Activated CD4-positive, alpha-beta T cell treated with anti-CD3 and anti-CD28 coated beads, Interleukin-2, amount 10 ng/mL, durations not matched to agents 24 days and 14 days (primary cell): ENCODE measurements at regions not wholly inside any gene's neighbourhood (a gene's known extent, or its start where the extent isn't known, plus 50 kb on each side); places are given as distances from the start of the nearest gene placed in this dataset.

Experiments used
- DNase-seq: peaks from one replicate; pipeline ENCODE4 v3.0.0; 2022
- H3K27ac Mint-ChIP-seq: one replicate; pipeline ENCODE4 v1.8.0; 2022; ENCODE audit warnings: mild to moderate bottlenecking, mixed read lengths
- H3K27me3 Mint-ChIP-seq: one replicate; pipeline ENCODE4 v1.8.0; 2022; ENCODE audit warnings: mixed read lengths
- H3K36me3 Mint-ChIP-seq: one replicate; pipeline ENCODE4 v1.8.0; 2022; ENCODE audit warnings: low read depth, mild to moderate bottlenecking, mixed read lengths
- H3K4me1 Mint-ChIP-seq: one replicate; pipeline ENCODE4 v1.8.0; 2021; ENCODE audit warnings: mixed read lengths
- H3K4me3 Mint-ChIP-seq: one replicate; pipeline ENCODE4 v1.8.0; 2022; ENCODE audit warnings: mild to moderate bottlenecking, moderate library complexity, mixed read lengths
- H3K9me3 Mint-ChIP-seq: one replicate; pipeline ENCODE4 v1.8.0; 2021; ENCODE audit warnings: mixed read lengths
- intact Hi-C: fragments of 100-400 bp; cut with micrococcal nuclease; formaldehyde crosslinking; loops from one replicate; pipeline ENCODE4 v1.15.1; 2023

GRCh38 chr19:29364224-29364726 lies 151.3 kb upstream of the UQCRFS1 start:
- H3K4me1 Mint-ChIP-seq = no peaks in the 10 kb centered on the region
- no peaks in the 10 kb centered on the region for H3K9me3 Mint-ChIP-seq
- H3K27ac Mint-ChIP-seq = no peak overlapping the region
- H3K27me3 Mint-ChIP-seq = peaks cover 24% of the 10 kb centered on the region
- H3K36me3 Mint-ChIP-seq = no peaks in the 10 kb centered on the region
- intact Hi-C loops = no loop called here
- H3K4me3 Mint-ChIP-seq = no peak overlapping the region
- DNase-seq = peak; percentile 36

GRCh38 chr19:29364999-29365398 lies 152.0 kb upstream of the UQCRFS1 start:
- no peaks in the 10 kb centered on the region for H3K36me3 Mint-ChIP-seq
- H3K4me1 Mint-ChIP-seq = no peaks in the 10 kb centered on the region
- H3K27me3 Mint-ChIP-seq = peaks cover 24% of the 10 kb centered on the region
- intact Hi-C loops = no loop called here
- H3K27ac Mint-ChIP-seq = no peak overlapping the region
- no peak overlapping the region for H3K4me3 Mint-ChIP-seq
- no peaks in the 10 kb centered on the region for H3K9me3 Mint-ChIP-seq
- no peak for DNase-seq

GRCh38 chr19:29365836-29366417 lies 153.0 kb upstream of the UQCRFS1 start:
- Mint-ChIP-seq H3K27ac (no peak overlapping the region), H3K9me3 (no peaks in the 10 kb centered on the region)

DNA sequence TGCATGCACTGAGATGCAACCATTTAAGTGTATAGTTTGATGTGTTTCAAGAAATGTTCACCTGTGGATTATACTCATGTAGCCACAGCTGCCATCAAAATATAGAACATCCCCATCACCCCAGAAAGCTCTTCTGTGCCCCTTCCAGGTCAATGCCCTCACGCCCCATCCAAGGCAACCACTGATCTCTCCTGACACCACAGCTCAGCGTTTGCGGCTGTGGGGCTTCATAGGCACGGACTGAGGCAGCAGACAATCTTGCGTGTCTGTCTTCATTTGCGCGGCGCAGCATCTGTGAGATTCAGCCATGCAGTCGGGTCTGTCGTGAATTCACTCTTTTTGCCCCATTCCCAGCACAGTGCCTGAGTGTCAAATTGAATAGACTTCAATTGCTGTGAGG lies 153.8 kb upstream of the UQCRFS1 start:
- intact Hi-C loops = no loop called here
- Mint-ChIP-seq H3K4me1 (no peaks in the 10 kb centered on the region), H3K9me3 (no peaks in the 10 kb centered on the region), H3K27me3 (peaks cover 24% of the 10 kb centered on the region), H3K36me3 (no peaks in the 10 kb centered on the region), H3K27ac (no peak overlapping the region), H3K4me3 (no peak overlapping the region)
- peak; percentile 34 for DNase-seq

More at GRCh38 chr19:29365836-29366417, 153.0 kb upstream of the UQCRFS1 start:
- Mint-ChIP-seq H3K4me1 (no peaks in the 10 kb centered on the region), H3K4me3 (no peak overlapping the region), H3K36me3 (no peaks in the 10 kb centered on the region), H3K27me3 (peaks cover 24% of the 10 kb centered on the region)
- intact Hi-C loops = no loop called here
- peak; percentile 34 for DNase-seq

DNA sequence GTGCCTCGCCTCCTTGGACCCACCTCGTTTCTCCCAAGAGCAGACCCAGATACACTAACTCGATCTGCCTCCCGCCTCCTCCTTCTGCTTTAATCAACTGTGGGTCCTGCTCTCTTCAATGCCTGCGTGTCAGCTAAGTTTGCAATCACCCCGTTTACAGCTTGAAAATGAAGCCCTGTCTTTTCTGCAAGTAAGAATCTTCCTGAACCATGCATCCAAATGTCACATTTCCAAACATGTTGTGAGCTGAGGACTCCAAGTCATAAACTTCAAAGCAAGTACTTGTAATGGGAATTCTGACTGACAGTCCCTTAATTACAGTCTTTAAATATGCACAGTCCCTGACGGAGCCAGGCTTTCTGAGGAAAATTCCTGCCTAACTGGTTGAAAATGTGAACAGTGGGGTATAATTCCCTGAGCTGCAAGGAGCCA lies 154.9 kb upstream of the UQCRFS1 start:
- DNase-seq = no peak
- no peaks in the 10 kb centered on the region for H3K4me1 Mint-ChIP-seq

DNA sequence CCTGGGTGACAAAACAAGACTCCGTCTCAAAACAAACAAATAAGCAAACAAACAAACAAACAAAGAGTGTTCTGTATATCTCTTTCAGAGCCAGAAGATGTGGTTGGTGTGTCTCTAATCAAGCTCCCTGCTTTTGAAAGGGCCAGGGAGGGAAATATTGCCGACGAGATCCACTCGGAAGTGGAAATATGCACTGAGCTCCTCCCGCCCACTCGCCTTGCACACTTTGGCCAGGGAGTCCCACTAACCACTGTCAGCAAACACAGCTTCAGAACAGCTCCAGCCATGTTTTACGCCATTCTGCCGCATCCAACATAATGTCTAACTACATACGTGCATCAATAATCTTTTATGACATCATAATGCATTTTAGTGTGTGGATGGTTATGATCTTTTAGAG lies 155.5 kb upstream of the VSTM2B start:
- Mint-ChIP-seq H3K9me3 (no peaks in the 10 kb centered on the region), H3K4me3 (no peak overlapping the region), H3K27me3 (peaks cover 16% of the 10 kb centered on the region), H3K27ac (no peak overlapping the region), H3K4me1 (no peaks in the 10 kb centered on the region), H3K36me3 (no peaks in the 10 kb centered on the region)
- peak; percentile 32 for DNase-seq
- intact Hi-C loops = no loop called here

More for the DNA sequence above, 154.9 kb upstream of the UQCRFS1 start:
- Mint-ChIP-seq H3K27ac (no peak overlapping the region), H3K27me3 (peaks cover 24% of the 10 kb centered on the region), H3K4me3 (no peak overlapping the region), H3K9me3 (no peaks in the 10 kb centered on the region), H3K36me3 (no peaks in the 10 kb centered on the region)
- intact Hi-C loops = no loop called here

DNA sequence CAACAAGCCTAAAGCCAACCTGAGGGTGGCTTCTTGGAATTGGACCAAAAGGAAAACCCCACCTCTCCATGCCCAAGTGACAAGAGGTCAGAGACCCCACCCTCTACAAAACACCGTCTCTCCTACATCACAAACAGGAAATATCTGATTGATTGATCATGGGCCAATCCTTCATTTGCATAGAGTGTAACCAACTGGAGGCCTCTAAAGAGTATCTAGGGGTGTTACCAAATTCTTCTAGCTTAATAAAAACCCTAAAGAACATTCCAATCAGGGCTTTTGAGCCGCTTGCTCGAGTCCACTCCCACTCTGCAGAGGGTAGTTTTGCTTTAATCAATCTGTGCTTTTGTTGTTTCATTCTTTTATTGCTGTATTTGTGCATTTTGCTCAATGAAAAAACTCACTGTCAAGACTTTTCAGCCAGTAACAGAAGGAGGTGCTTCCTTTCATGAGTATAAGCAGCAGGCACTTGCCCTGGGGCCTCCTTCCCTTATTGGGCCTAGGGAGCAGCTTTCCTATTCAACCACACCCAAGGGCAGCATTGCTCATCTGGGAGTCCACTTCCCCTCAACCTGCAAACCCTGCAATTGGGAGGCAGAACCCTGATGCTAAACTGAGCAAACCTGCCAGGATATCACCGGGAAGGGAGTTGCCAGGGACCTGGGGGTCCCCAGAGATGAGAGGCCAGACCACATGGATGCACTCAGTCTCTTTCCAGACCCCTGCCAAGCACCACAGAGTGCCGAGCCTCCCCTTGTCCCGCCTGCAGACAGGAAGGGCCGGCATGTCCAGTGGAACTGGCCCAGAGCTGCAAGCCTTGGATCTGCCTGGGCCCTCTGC lies 154.3 kb upstream of the VSTM2B start:
- no peak overlapping the region for H3K4me3 Mint-ChIP-seq
- no peaks in the 10 kb centered on the region for H3K4me1 Mint-ChIP-seq
- H3K27me3 Mint-ChIP-seq = peaks cover 10% of the 10 kb centered on the region
- no peaks in the 10 kb centered on the region for H3K9me3 Mint-ChIP-seq
- no peaks in the 10 kb centered on the region for H3K36me3 Mint-ChIP-seq
- no peak for DNase-seq
- intact Hi-C loops = no loop called here
- H3K27ac Mint-ChIP-seq = no peak overlapping the region

- H3K27ac Mint-ChIP-seq = no peak overlapping the region
- no peaks in the 10 kb centered on the region for H3K9me3 Mint-ChIP-seq
- no peak overlapping the region for H3K4me3 Mint-ChIP-seq
- intact Hi-C loops = no loop called here
- H3K36me3 Mint-ChIP-seq = no peaks in the 10 kb centered on the region
- no peak for DNase-seq
- peaks cover 8% of the 10 kb centered on the region for H3K27me3 Mint-ChIP-seq
- no peaks in the 10 kb centered on the region for H3K4me1 Mint-ChIP-seq
Measured at GRCh38 chr19:29372091-29372415, 153.7 kb upstream of the VSTM2B start.

DNA sequence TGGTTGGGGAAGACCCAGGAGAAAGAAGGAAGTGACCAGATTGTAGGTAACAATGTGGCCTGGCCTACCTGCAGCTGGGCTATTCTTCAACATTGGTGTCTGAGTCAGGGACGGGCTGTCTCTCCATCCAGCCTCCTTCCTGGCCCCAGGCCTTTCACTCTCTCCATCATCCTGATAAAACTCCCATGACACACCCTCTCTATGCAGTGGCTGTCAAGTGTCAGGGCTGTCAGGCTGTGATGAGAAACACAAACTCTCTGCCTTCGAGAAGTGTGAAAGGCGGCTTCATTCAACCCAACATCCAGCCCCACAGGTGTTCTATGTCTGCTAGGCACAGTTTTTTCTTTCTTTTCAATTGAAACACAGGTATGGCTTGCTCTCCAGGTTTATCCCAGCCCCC lies 153.3 kb upstream of the VSTM2B start:
- intact Hi-C loops = no loop called here

GRCh38 chr19:29372921-29373797 lies 152.6 kb upstream of the VSTM2B start:
- Mint-ChIP-seq H3K9me3 (no peaks in the 10 kb centered on the region), H3K27me3 (peaks cover 7% of the 10 kb centered on the region), H3K36me3 (no peaks in the 10 kb centered on the region), H3K27ac (no peak overlapping the region), H3K4me3 (no peak overlapping the region), H3K4me1 (no peaks in the 10 kb centered on the region)
- DNase-seq = peak; percentile 41
- intact Hi-C loops = no loop called here

More for the DNA sequence above, 153.3 kb upstream of the VSTM2B start:
- Mint-ChIP-seq H3K4me1 (no peaks in the 10 kb centered on the region), H3K27ac (no peak overlapping the region), H3K36me3 (no peaks in the 10 kb centered on the region), H3K9me3 (no peaks in the 10 kb centered on the region), H3K4me3 (no peak overlapping the region), H3K27me3 (peaks cover 9% of the 10 kb centered on the region)
- DNase-seq = no peak

DNA sequence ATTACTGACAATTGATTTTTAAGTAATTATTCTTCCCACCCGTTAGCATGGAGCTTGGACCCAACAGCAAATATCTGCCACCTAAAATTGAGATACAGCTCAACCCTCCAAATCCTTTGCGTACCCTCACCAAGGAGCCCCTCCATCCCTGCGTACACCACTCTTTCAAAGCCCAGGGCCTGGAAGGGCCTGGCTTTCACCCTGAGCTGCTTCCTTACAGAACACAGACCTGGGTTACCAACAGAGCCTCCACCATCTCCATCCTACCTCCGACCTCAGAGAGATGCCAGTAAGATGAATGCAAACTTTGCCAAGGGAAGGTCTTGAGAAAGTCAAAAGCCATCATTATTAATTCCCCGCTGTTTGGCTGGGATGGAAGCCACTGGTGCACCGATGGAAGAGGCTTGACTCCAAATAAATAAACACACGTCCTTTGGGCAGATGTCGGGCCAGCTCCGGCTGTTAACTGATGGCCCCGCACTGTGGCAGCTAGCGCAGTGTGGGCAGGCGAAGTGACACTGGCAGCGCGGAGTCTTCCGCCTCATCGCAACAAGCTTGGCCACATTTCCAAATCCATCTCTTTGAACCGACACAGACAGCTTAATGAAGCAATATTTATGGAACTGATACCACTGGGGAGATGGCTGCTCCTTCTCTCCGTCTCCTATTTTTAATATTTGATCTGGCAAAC lies 150.2 kb upstream of the VSTM2B start:
- Mint-ChIP-seq H3K27me3 (peaks cover 16% of the 10 kb centered on the region), H3K4me3 (no peak overlapping the region), H3K9me3 (no peaks in the 10 kb centered on the region), H3K27ac (no peak overlapping the region), H3K4me1 (no peaks in the 10 kb centered on the region), H3K36me3 (no peaks in the 10 kb centered on the region)
- no peak for DNase-seq
- intact Hi-C loops = no loop called here

- Mint-ChIP-seq H3K36me3 (no peaks in the 10 kb centered on the region), H3K4me3 (no peak overlapping the region), H3K27me3 (peaks cover 16% of the 10 kb centered on the region), H3K9me3 (no peaks in the 10 kb centered on the region), H3K27ac (no peak overlapping the region), H3K4me1 (no peaks in the 10 kb centered on the region)
- DNase-seq = no peak
- intact Hi-C loops = no loop called here
Measured at GRCh38 chr19:29376855-29377354, 148.9 kb upstream of the VSTM2B start.

DNA sequence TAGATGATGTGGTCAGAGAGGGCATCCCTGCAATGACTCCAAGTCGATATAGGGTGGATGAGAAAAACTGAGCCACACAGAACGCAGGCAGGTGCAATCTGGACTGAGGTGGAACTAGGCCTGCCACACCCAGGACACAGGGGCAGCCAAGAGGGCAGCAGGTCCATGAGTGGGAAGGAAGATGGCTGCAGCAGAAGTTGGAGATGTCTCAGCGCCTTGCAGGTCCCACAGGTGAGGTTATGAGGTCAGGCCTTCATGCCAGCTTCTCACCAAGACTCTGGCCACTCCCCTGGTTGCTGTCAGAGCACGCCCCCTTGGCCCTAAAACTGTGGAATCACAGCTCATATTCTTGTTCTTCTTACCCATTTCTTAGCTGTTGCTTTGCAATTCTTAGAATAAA lies 147.7 kb upstream of the VSTM2B start:
- no peak overlapping the region for H3K27ac Mint-ChIP-seq
- H3K9me3 Mint-ChIP-seq = no peaks in the 10 kb centered on the region
- no peaks in the 10 kb centered on the region for H3K4me1 Mint-ChIP-seq
- peaks cover 16% of the 10 kb centered on the region for H3K27me3 Mint-ChIP-seq
- intact Hi-C loops = no loop called here
- no peaks in the 10 kb centered on the region for H3K36me3 Mint-ChIP-seq
- DNase-seq = no peak
- H3K4me3 Mint-ChIP-seq = no peak overlapping the region
